ENCODE measurements at regions not wholly inside any gene's neighbourhood (a gene's known extent, or its start where the extent isn't known, plus 50 kb on each side); places are given as distances from the start of the nearest gene placed in this dataset.

GRCh38 chr15:69546182-69546581 lies 93.6 kb downstream of the RPLP1 start (continued):
- TF ChIP-seq YY1 (IDR thresholded peaks at IDR 0.05; ENCODE audit: low read depth): no peak
- TF ChIP-seq PBX3 (IDR thresholded peaks at IDR 0.05): no peak
- no peak for TF ChIP-seq MXI1 (IDR thresholded peaks at IDR 0.05; ENCODE audit: low read depth, low read length)

GRCh38 chr15:69548395-69549180 lies 96.0 kb downstream of the RPLP1 start:
- CTCF ChIA-PET: no interaction called here
- peaks cover 26% of the 10 kb centered on the region; the same call in 1 of the 2 replicates for H3K27me3 ChIP-seq (ENCODE audit: insufficient read depth)

More at GRCh38 chr15:69548395-69549180, 96.0 kb downstream of the RPLP1 start:
- no peaks in the 10 kb centered on the region for H3K79me2 ChIP-seq (ENCODE audit: insufficient read depth)
- no peak overlapping the region for H3K4me3 ChIP-seq (ENCODE audit: low read depth in 2 of 2, low read length in 1 of 2)
- WGBS (ENCODE audit: low lambda C conversion rate): 73% methylated on average over 24 of the region's 24 CpGs
- DNase-seq: no peak
- H3K9me3 ChIP-seq: no peaks in the 10 kb centered on the region
- H3K27ac ChIP-seq (ENCODE audit: low read depth in 2 of 2, low read length in 1 of 2): no peak overlapping the region
- POLR2A ChIA-PET: no interaction called here
- H3K4me2 ChIP-seq: no peak overlapping the region
- no peaks in the 10 kb centered on the region for H3K36me3 ChIP-seq (replicated peaks in 1 of 2; ENCODE audit: control insufficient read depth in 1 of 2, insufficient read depth in 2 of 2, low read length in 1 of 2)
- TF ChIP-seq MXI1 (IDR thresholded peaks at IDR 0.05; ENCODE audit: low read depth, low read length) (no peak), MEF2A (IDR thresholded peaks at IDR 0.05; ENCODE audit: borderline replicate concordance, low read depth) (no peak), CHD2 (IDR thresholded peaks at IDR 0.05; ENCODE audit: low read length, partially characterized antibody) (no peak), USF2 (IDR thresholded peaks at IDR 0.05; ENCODE audit: borderline replicate concordance, low read depth, low read length) (no peak), USF1 (IDR thresholded peaks at IDR 0.05; ENCODE audit: borderline replicate concordance, low read depth) (no peak), GATA2 (CRISPR knock-in tag; IDR thresholded peaks at IDR 0.05) (no peak), JUND (IDR thresholded peaks at IDR 0.05) (no peak), TEAD4 (IDR thresholded peaks at IDR 0.05; ENCODE audit: borderline replicate concordance, insufficient read depth) (no peak)
- no peaks in the 10 kb centered on the region for H3F3A ChIP-seq (replicated peaks; ENCODE audit: insufficient read depth)
- H2AFZ ChIP-seq (ENCODE audit: low read depth): no peak overlapping the region
- H3K9ac ChIP-seq: no peak overlapping the region
- no peaks in the 10 kb centered on the region for H4K20me1 ChIP-seq (ENCODE audit: insufficient read depth)
- no peaks in the 10 kb centered on the region for H3K9me2 ChIP-seq
- H3K4me1 ChIP-seq (ENCODE audit: control insufficient read depth in 1 of 2, insufficient read depth in 2 of 2, low read depth in 1 of 2, low read length in 1 of 2): peaks cover 0 to 15% of the 10 kb centered on the region in 2 experiments; a peak in 1 of 4 replicates

Measured in SK-N-SH (cell line).